Panc1 (cell line): ENCODE measurements at regions not wholly inside any gene's neighbourhood (a gene's known extent, or its start where the extent isn't known, plus 50 kb on each side); places are given as distances from the start of the nearest gene placed in this dataset.

Source experiments
- ATAC-seq: fragments of 200-7000 bp; cut with Tn5 transposase; 2 replicates; pipeline ENCODE4 v1.9.1; 2020; ENCODE audit warnings: mild to moderate bottlenecking, moderate library complexity
- BruUV-seq: library from RNA; stranded (reverse); fragments of 400-500 nt; replicated peaks from 2 replicates; lab custom pipeline; 2021; lab: Mats Ljungman, UMichigan
- CTCF ChIA-PET: fragments of 300-600 bp; sonication (Branson Sonifier 250); formaldehyde crosslinking; loops from one replicate; lab custom pipeline; 2022; ENCODE audit warnings: antibody characterized with exemption; lab: Charles Lee
- POLR2A ChIA-PET: fragments of 300-600 bp; sonication (Branson Sonifier 250); formaldehyde crosslinking; loops from one replicate; lab custom pipeline; 2022; ENCODE audit warnings: antibody characterized with exemption; lab: Charles Lee
- DNase-seq: peaks from one replicate; pipeline ENCODE4 v3.0.0-alpha.2; 2010; ENCODE audit warnings: low read depth, low spot score
- H3K27ac ChIP-seq: 2 replicates; pipeline ENCODE4 v1.5.1; 2011; ENCODE audit warnings: mild to moderate bottlenecking, low read length, inconsistent platforms
- H3K27me3 ChIP-seq: fragments of 200-500 bp; sonication (Bioruptor generic); 2 replicates; pipeline ENCODE4 v1.6.0; 2014; ENCODE audit warnings: low read length, inconsistent platforms; ENCODE audit not compliant: control insufficient read depth, insufficient read depth
- H3K36me3 ChIP-seq: fragments of 200-500 bp; sonication (Bioruptor generic); 2 replicates; pipeline ENCODE4 v1.5.1; 2014; ENCODE audit warnings: inconsistent platforms, mild to moderate bottlenecking, low read length, moderate library complexity; ENCODE audit not compliant: control insufficient read depth, insufficient read depth
- H3K4me1 ChIP-seq: 2 replicates; pipeline ENCODE4 v1.5.1; 2011; ENCODE audit warnings: inconsistent platforms, mild to moderate bottlenecking, low read length, moderate library complexity; ENCODE audit not compliant: control insufficient read depth, insufficient read depth
- H3K4me3 ChIP-seq, 2 experiments: 2 replicates each; pipeline ENCODE4 v1.5.1; 2011 to 2012; ENCODE audit warnings: low read depth in 2 of 2, low read length in 2 of 2, mild to moderate bottlenecking in 2 of 2, inconsistent platforms in 1 of 2, moderate library complexity in 1 of 2
- H3K9me3 ChIP-seq: fragments of 200-500 bp; sonication (Bioruptor generic); 2 replicates; pipeline ENCODE4 v1.5.1; 2014; ENCODE audit warnings: low read depth, mild to moderate bottlenecking, inconsistent platforms, low read length, moderate library complexity; ENCODE audit not compliant: control insufficient read depth, insufficient read depth
- CTCF ChIP-seq: fragments of 450-650 bp; IDR thresholded peaks from 2 replicates; pipeline ENCODE4 v1.5.1; 2017; ENCODE audit warnings: mild to moderate bottlenecking
- POLR2AphosphoS5 ChIP-seq: IDR thresholded peaks from 2 replicates; pipeline ENCODE4 v1.6.1; 2012; ENCODE audit warnings: mild to moderate bottlenecking, low read depth, low read length, moderate library complexity
- REST ChIP-seq, 2 experiments: IDR thresholded peaks; 2 replicates each; pipeline ENCODE4 v1.6.1; 2011 to 2012; ENCODE audit warnings: low read depth in 2 of 2, control low read depth in 1 of 2, low read length in 1 of 2, mild to moderate bottlenecking in 1 of 2, moderate library complexity in 1 of 2; ENCODE audit not compliant: insufficient read depth in 1 of 2
- SIN3A ChIP-seq: IDR thresholded peaks from 2 replicates; pipeline ENCODE4 v1.6.1; 2012; ENCODE audit warnings: low read depth, mild to moderate bottlenecking, low read length, moderate library complexity, borderline replicate concordance; ENCODE audit not compliant: insufficient read depth
- TCF7L2 ChIP-seq: IDR thresholded peaks from 2 replicates; pipeline ENCODE4 v1.6.1; 2011; ENCODE audit warnings: mild to moderate bottlenecking, low read depth, low read length, inconsistent platforms
- in situ Hi-C: cut with HindIII; loops from 2 replicates; pipeline ENCODE4 v1.10.0; 2016; ENCODE audit warnings: low sequenced_read_pairs, low pct_unique_long_range_greater_than_20kb
- intact Hi-C: fragments of 100-400 bp; cut with micrococcal nuclease; formaldehyde crosslinking; loops from one replicate; pipeline ENCODE4 v1.10.0; 2022; ENCODE audit not compliant: unreplicated experiment

- no TSS peak for BruUV-seq
- intact Hi-C loops (no loop called here), in situ Hi-C loops (no loop called here)
- ATAC-seq (no peak), DNase-seq (no peak)
- H3K27me3 ChIP-seq, result no peaks in the 10 kb centered on the region
- CTCF ChIA-PET, result no interaction called here
- H3K4me3 ChIP-seq, result no peak overlapping the region
- H3K4me1 ChIP-seq, result no peaks in the 10 kb centered on the region
- H3K27ac ChIP-seq, result no peak overlapping the region
- TF ChIP-seq CTCF (no peak), POLR2AphosphoS5 (no peak), SIN3A (no peak), REST (IDR thresholded peaks at IDR 0.05; ENCODE audit: insufficient read depth in 1 of 2, low read depth in 2 of 2, low read length in 1 of 2) (no peak), TCF7L2 (no peak)
- H3K9me3 ChIP-seq, result no peaks in the 10 kb centered on the region
- POLR2A ChIA-PET, result no interaction called here
- H3K36me3 ChIP-seq, result no peaks in the 10 kb centered on the region
Observed at GRCh38 chr3:162206648-162207047, 710.0 kb downstream of the OTOL1 start.

GRCh38 chr3:162211470-162211869, 714.9 kb downstream of the OTOL1 start:
- in situ Hi-C loops (no loop called here), intact Hi-C loops (no loop called here)
- TF ChIP-seq REST (IDR thresholded peaks at IDR 0.05; ENCODE audit: insufficient read depth in 1 of 2, low read depth in 2 of 2, low read length in 1 of 2) (no peak), POLR2AphosphoS5 (no peak), SIN3A (no peak), CTCF (no peak), TCF7L2 (no peak)
- Histone ChIP-seq H3K4me1 (no peaks in the 10 kb centered on the region), H3K27ac (no peak overlapping the region), H3K27me3 (no peaks in the 10 kb centered on the region), H3K36me3 (no peaks in the 10 kb centered on the region), H3K4me3 (no peak overlapping the region), H3K9me3 (no peaks in the 10 kb centered on the region)
- ATAC-seq (no peak), DNase-seq (no peak)
- POLR2A ChIA-PET, result no interaction called here
- no TSS peak for BruUV-seq
- CTCF ChIA-PET, result no interaction called here
